Left renal cortex interstitium (tissue), 4 donors: ENCODE measurements at regions not wholly inside any gene's neighbourhood (a gene's known extent, or its start where the extent isn't known, plus 50 kb on each side); places are given as distances from the start of the nearest gene placed in this dataset.
"Not testable (repeated sequence)": the region's sequence is repeated elsewhere in the genome, so short reads cannot be mapped to it uniquely, and the experiment has no call there.

Source experiments
- DNase-seq, 4 donors: peaks; one replicate each; pipeline ENCODE4 v3.0.0-alpha.2; 2013; ENCODE audit warnings: low read depth in 4 of 4, low spot score in 2 of 4, missing footprints in 1 of 4

GRCh38 chr4:3637326-3638016 is 105.2 kb upstream of the LRPAP1 start:
- DNase-seq = peak in 2 of 4 donors; percentile 47 to 76

GRCh38 chr4:3636646-3637320 is 104.6 kb upstream of the LRPAP1 start:
- no peak for DNase-seq

- not testable (repeated sequence) for DNase-seq
Observed at GRCh38 chr4:3636020-3636419, 103.8 kb upstream of the LRPAP1 start.

- peak in 1 of 4 donors; percentile 45 for DNase-seq
Observed at GRCh38 chr4:3634894-3635820, 102.9 kb upstream of the LRPAP1 start.

GRCh38 chr4:3634281-3634857 is 102.1 kb upstream of the LRPAP1 start:
- DNase-seq = no peak

GRCh38 chr4:3633277-3633676 is 101.1 kb upstream of the LRPAP1 start:
- not testable (repeated sequence) for DNase-seq

GRCh38 chr4:3632794-3633193 is 100.6 kb upstream of the LRPAP1 start:
- not testable (repeated sequence) for DNase-seq

- not testable (repeated sequence) for DNase-seq
Observed at GRCh38 chr4:3631544-3632266, 99.5 kb upstream of the LRPAP1 start.

GRCh38 chr4:3630598-3631543 is 98.6 kb upstream of the LRPAP1 start:
- no peak for DNase-seq

GRCh38 chr4:3630136-3630597 is 97.9 kb upstream of the LRPAP1 start:
- no peak for DNase-seq

- no peak for DNase-seq
Observed at GRCh38 chr4:3629665-3630064, 97.4 kb upstream of the LRPAP1 start.

GRCh38 chr4:3629176-3629575 is 97.0 kb upstream of the LRPAP1 start:
- DNase-seq = not testable (repeated sequence)

GRCh38 chr4:3628868-3629175 is 96.6 kb upstream of the LRPAP1 start:
- DNase-seq = no peak

- DNase-seq = not testable (repeated sequence)
Observed at GRCh38 chr4:3627967-3628867, 96.0 kb upstream of the LRPAP1 start.

- DNase-seq = not testable (repeated sequence)
Observed at GRCh38 chr4:3627456-3627855, 95.2 kb upstream of the LRPAP1 start.

GRCh38 chr4:3626131-3626884 is 94.1 kb upstream of the LRPAP1 start:
- DNase-seq = not testable (repeated sequence)

- DNase-seq = not testable (repeated sequence)
Observed at GRCh38 chr4:3625286-3625875, 93.2 kb upstream of the LRPAP1 start.
